ENCODE measurements at regions not wholly inside any gene's neighbourhood (a gene's known extent, or its start where the extent isn't known, plus 50 kb on each side); places are given as distances from the start of the nearest gene placed in this dataset.

GRCh38 chr12:84599539-84599938 lies 313.1 kb downstream of the SLC6A15 start:
- DNase-seq = peak; percentile 79

DNA sequence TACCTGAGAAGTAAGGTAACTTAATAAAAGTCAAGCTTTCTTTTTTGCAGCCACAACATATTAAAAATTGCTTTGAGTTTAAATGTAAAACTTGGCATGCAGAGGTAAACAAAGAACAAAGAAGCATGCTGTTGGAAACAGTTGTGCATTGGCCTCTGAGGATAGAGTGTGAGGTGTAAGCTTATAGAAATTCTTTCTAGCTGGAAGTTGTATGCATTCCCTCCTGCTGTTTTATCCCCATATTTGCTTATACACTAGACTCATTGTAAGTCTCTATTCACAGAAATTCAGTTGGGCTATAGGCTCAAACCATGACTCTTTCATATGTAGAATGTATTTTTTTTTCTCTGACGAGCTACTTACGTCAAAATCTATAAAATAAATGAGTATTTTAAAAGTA lies 316.3 kb downstream of the SLC6A15 start:
- no peak for DNase-seq

GRCh38 chr12:84594157-84594556 lies 318.4 kb downstream of the SLC6A15 start:
- no peak for DNase-seq

GRCh38 chr12:84585776-84586395 lies 326.7 kb downstream of the SLC6A15 start:
- DNase-seq = peak; percentile 23

DNA sequence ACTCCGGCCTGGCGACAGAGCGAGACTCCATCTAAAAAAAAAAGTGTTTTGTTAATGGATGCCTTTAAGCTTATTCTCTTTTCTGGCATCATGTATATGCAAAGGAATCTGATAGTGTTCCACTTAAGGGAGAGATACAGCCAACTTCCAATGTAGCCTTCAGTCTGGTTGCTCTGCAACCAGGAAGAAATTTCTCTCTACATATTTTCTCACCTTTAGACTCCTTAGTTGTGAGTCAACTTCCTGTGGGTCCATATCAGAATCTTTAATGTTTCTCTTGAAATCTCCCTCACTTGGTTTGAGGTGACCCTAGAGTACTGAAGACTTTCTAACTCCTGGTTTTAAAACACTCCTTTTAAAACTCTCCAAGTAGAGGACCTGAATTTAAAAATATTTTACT lies 340.4 kb downstream of the SLC6A15 start:
- DNase-seq = no peak

- DNase-seq = no peak
Observed at GRCh38 chr12:84562331-84562730, 350.3 kb downstream of the SLC6A15 start.

DNA sequence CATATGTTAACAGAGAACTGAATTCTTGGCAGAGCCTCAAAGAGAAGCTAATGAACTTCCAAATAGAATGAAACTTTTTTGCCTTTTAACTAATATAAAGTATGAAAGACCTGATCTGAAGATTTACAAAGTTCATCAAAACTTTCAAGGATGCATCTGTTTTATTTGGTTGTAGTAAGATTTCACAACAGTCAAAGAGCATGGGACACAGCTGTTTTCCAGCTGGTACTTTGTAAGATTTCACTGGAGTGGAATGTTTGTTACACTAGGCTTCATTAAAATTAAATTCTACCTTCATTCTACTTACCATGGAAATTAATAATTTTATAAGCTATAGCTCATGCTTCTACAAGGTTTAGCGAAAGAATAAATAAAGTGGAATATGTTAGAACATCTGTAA lies 351.2 kb downstream of the SLC6A15 start:
- no peak for DNase-seq

- DNase-seq = no peak
Observed at GRCh38 chr12:84554199-84554723, 358.3 kb downstream of the SLC6A15 start.

DNA sequence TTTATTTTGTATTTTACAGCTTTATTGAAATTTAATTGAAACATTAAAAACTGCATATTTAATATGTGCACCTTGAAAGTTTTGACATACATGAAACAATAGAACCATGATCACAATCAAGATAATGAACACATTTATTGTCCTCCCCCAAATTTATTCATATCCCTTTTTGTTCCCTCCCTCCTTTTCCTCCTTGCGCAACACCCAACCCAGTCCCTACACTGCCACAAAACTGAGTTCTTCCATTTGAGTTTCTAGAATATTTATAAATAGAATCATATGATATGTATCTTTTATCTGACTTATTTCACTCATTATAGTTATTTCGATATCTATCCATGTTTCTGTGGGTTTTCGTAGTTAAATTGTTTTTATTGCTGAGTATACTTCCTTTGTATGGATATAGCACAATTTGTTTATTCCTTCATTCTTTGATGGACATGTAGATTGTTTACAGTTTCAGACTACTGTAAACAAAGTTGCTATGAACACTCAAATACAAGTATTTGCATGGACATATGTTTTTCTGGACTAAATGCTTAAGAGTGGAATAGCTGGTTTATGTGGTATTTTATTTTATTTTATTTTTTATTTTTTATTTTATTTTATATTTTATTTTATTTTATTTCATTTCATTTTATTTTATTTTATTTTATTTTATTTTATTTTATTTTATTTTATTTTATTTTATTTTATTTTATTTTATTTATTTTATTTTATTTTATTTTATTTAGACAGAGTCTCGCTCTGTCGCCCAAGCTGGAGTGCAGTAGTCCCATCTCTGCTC lies 359.1 kb downstream of the SLC6A15 start:
- no peak for DNase-seq

DNA sequence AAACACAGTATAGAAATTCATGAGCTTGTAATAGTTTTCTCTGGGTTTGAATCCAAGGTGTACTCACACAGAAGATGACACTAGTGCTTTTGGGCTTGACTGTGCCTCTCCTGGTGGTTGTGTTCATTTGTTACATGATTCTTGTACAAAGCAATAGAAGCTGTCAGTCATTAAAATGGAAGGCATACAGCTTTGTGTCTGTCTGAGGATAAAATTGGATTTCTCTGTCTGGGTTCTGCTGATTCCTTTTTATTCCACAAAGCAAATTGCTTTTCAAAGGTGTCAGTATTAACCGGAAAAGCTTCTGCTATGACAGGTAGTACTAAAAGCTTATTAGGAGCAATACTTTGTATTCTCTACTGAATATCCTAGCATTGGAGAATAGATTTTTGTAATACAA lies 361.2 kb downstream of the SLC6A15 start:
- no peak for DNase-seq

DNA sequence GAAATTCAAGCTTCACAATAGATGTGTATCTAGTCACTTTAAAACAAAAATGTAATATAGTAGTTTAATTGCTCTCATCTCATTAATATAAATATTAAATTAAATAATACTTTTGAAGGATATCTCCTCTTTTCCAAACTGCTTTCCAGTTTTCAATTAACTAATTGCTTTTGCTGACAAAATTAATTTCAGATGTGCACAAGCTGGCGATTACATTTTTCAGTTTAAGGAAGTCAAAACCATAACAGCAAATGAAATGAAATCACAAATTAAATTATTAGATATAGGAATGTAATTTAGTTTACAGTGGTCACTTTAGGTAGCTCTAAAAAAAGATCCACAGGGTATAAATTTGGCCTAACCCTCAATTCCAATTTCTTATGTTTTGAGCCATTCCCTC lies 362.1 kb downstream of the SLC6A15 start:
- DNase-seq = no peak

DNA sequence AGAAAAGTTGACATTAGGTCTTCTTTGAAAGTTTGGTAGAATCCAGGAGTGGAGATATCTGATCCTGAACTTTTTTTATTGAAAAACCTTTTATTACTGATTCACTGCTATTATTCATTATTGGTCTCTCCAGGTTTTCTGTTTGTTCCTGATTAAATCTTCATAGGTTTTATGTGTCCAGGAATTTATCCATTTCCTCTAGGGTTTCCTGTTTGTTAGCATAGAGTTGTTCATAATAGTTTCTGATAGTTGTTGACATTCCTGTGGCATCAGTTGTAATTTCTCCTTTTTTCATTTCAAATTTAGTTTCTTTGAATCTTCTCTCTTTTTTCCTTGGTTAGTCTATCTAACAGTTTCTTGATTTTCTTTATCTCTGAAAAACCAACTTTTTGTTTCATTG lies 370.3 kb downstream of the SLC6A15 start:
- no peak for DNase-seq

GRCh38 chr12:84537666-84538065 lies 374.9 kb downstream of the SLC6A15 start:
- DNase-seq = no peak

- DNase-seq = peak; percentile 78
Observed at GRCh38 chr12:84512751-84513150, 399.8 kb downstream of the SLC6A15 start.

- DNase-seq = no peak
Observed at GRCh38 chr12:84508851-84509260, 403.7 kb downstream of the SLC6A15 start.

GRCh38 chr12:84507956-84508850 lies 404.4 kb downstream of the SLC6A15 start:
- DNase-seq = peak; percentile 86

GRCh38 chr12:84506282-84506681 lies 406.3 kb downstream of the SLC6A15 start:
- DNase-seq = no peak

DNA sequence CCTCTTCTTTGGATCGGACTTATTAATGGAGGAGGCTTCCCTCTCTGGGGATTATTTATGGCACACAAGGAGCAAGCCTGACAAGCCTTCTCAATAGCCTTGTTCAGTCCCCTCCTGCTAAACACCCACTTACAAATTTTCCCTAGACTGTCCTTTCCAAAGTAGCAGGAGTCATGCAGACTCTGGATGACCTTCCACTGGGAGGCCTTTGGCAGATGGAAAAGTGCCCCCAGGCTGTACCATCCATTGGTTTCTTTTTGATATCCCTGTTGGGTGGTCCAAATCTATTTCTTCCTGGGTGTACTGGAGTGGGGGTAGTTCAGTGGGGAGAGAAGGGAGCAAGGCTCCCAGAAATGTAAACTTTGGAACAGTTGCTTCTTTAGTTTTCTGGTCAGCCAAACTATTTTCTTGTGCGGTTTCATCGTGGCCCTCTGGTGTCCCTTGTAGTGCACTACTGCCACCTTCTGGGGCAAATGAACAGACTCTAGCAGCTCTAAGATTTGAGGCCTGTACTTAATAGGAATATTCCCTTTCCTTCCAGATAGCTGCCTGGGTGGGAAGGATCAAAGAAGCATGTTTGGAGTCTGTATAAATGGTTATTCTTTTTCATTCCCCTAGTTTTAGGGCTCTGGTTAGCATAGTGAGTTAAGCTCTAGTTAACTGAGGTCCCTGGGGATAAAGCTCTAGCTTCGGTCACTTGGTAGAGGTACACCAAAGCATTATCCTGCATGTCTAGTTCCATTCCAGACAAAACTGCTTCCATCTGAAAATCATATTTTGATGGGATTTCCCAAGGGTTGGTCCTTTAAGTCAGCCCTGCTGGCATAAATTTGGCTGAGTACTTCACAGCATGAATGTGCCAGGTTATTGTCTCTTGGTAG lies 409.5 kb downstream of the SLC6A15 start:
- peak; percentile 75 for DNase-seq

GRCh38 chr12:84502180-84502860 lies 410.3 kb downstream of the SLC6A15 start:
- no peak for DNase-seq

DNA sequence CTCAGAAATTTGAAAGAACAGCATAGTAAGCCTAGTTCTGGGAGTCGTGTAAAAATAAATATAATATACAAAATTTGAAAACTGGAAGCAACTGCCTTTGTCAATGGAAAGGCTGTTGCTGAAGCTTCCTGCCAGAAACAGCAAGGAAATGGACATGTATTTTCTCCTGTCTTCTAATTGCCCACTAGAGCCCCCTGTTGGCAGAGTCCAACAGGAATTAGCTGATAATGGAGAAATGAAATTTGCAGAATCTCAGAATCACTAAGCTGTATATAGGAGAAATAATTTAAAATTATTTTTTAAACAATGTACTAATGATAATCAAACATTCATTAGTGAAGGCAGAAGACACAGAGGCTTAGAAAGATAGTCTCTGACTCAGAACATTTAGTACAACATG lies 414.8 kb downstream of the SLC6A15 start:
- peak; percentile 51 for DNase-seq

DNA sequence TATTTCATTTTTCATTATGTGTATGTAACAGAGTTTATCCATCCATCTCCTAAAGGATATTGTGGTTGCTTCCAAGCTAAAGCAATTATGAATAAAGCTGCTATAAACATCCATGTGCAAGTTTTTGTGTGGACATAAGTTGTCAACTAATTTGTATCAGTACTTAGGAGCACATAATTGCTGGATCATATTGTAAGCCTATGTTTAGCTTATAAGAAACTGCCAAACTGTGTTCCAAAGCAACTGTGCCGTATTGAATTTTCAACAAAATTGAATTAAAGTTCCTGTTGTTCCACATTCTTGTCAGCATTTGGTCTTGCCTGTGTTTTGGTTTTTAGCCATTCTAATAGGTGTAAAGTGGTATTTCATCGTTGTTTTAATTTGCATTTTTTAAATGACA lies 416.9 kb downstream of the SLC6A15 start:
- DNase-seq = no peak
